ENCODE measurements at regions not wholly inside any gene's neighbourhood (a gene's known extent, or its start where the extent isn't known, plus 50 kb on each side); places are given as distances from the start of the nearest gene placed in this dataset. TPM values are rescaled to one million over a fixed set of nuclear protein-coding genes. Genes with fewer than 3 reads are reported as not detected.

DNA sequence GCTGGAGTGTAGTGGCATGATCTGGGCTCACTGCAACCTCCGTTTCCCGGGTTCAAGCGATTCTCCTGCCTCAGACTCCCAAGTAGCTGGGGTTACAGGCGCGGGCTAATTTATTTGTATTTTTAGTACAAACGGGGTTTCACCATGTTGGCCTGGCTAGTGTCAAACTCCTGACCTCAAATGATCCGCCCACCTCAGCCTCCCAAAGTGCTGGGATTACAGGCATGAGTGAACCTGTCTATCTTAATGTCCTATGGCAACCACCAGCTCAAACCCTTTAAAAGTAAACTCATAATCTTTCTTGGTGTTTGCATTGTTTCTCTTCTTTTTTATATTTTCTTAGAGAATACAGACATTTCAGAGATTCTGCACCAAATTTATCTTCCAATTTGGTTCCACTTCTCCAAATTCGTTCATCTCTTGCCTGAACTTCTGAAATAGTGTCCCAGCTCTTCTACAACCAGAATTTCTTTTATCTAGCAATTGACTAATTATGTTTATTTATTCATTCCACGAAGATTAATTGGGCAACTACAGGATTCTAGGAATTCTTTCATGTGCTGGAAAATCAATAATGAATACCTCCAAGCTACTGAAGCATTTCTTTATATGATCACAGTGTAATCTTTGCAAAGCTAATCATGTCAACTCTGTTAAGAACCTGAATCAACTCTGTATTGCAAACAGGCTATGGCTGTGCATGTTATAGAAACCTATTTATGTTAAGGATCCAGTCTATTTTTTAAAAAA lies 60.0 kb upstream of the TYRP1 start:
- intact Hi-C loops (cut with DNase I), result no loop called here
- TF ChIP-seq POLR2A (IDR thresholded peaks at IDR 0.05) (no peak), POLR2AphosphoS5 (IDR thresholded peaks at IDR 0.05; ENCODE audit: insufficient read depth in 1 of 2, low read depth in 1 of 2) (no peak), CTCF (IDR thresholded peaks at IDR 0.05) (no peak)
- no peaks in the 10 kb centered on the region for H3K27me3 ChIP-seq
- H3K36me3 ChIP-seq, result no peaks in the 10 kb centered on the region
- no peak overlapping the region for H3K27ac ChIP-seq
- no peaks in the 10 kb centered on the region for H3K9me3 ChIP-seq
- no peaks in the 10 kb centered on the region for H3K4me1 ChIP-seq
- H3K4me3 ChIP-seq, result no peak overlapping the region
- DNase-seq (ENCODE audit: extremely low spot score in 2 of 2), result no peak

GRCh38 chr9:12640016-12640587 lies 53.1 kb upstream of the TYRP1 start:
- Histone ChIP-seq H3K27ac (no peak overlapping the region), H3K36me3 (no peaks in the 10 kb centered on the region), H3K9me3 (no peaks in the 10 kb centered on the region), H3K4me1 (no peaks in the 10 kb centered on the region), H3K4me3 (no peak overlapping the region), H3K27me3 (no peaks in the 10 kb centered on the region)
- intact Hi-C loops (cut with DNase I), result no loop called here
- DNase-seq (ENCODE audit: extremely low spot score in 2 of 2), result no peak
- TF ChIP-seq POLR2AphosphoS5 (IDR thresholded peaks at IDR 0.05; ENCODE audit: insufficient read depth in 1 of 2, low read depth in 1 of 2), result no peak
- no peak for TF ChIP-seq CTCF (IDR thresholded peaks at IDR 0.05)
- no peak for TF ChIP-seq POLR2A (IDR thresholded peaks at IDR 0.05)

- Histone ChIP-seq H3K4me1 (no peaks in the 10 kb centered on the region), H3K9me3 (no peaks in the 10 kb centered on the region), H3K27me3 (no peaks in the 10 kb centered on the region), H3K27ac (no peak overlapping the region), H3K36me3 (no peaks in the 10 kb centered on the region), H3K4me3 (no peak overlapping the region)
- DNase-seq (ENCODE audit: extremely low spot score in 2 of 2), result no peak
- intact Hi-C loops (cut with DNase I), result no loop called here
- TF ChIP-seq POLR2AphosphoS5 (IDR thresholded peaks at IDR 0.05; ENCODE audit: insufficient read depth in 1 of 2, low read depth in 1 of 2), result no peak
- no peak for TF ChIP-seq CTCF (IDR thresholded peaks at IDR 0.05)
- TF ChIP-seq POLR2A (IDR thresholded peaks at IDR 0.05), result no peak
Measured at GRCh38 chr9:12640866-12641636, 52.1 kb upstream of the TYRP1 start.

Small RNA genes lying in the stretch of these regions (small RNA-seq; reads per million reads assigned to genes)
- gene AL161788.1, result not detected
- gene AL162413.1, result not detected
- not detected for gene AL592227.1
- gene RNU2-47P, result not detected

Data from vagina (tissue), 2 donors.